ENCODE measurements at regions not wholly inside any gene's neighbourhood (a gene's known extent, or its start where the extent isn't known, plus 50 kb on each side); places are given as distances from the start of the nearest gene placed in this dataset.

GRCh38 chr10:78197628-78198272 lies 164.1 kb downstream of the RPS24 start:
- peaks cover 11% of the 10 kb centered on the region for H3K4me1 ChIP-seq (ENCODE audit: control insufficient read depth, insufficient read depth, low read length)
- WGBS (ENCODE audit: insufficient coverage, low lambda C conversion rate): no CpG with 5 or more reads among the region's 2 CpGs
- H3K36me3 ChIP-seq (ENCODE audit: control insufficient read depth, insufficient read depth, low read length): no peaks in the 10 kb centered on the region
- no peak overlapping the region for H3K27ac ChIP-seq (ENCODE audit: low read length)
- peaks cover 7% of the 10 kb centered on the region for H3K9me3 ChIP-seq (ENCODE audit: control insufficient read depth, low read depth, low read length)
- H3K27me3 ChIP-seq (ENCODE audit: control insufficient read depth, insufficient read depth, low read length): no peaks in the 10 kb centered on the region
- DNase-seq: no peak
- no peak overlapping the region for H3K4me3 ChIP-seq (ENCODE audit: low read length)

GRCh38 chr10:78199005-78199725 lies 165.5 kb downstream of the RPS24 start:
- H3K36me3 ChIP-seq (ENCODE audit: control insufficient read depth, insufficient read depth, low read length): no peaks in the 10 kb centered on the region
- H3K9me3 ChIP-seq (ENCODE audit: control insufficient read depth, low read depth, low read length): peaks cover 3% of the 10 kb centered on the region
- DNase-seq: no peak
- H3K4me1 ChIP-seq (ENCODE audit: control insufficient read depth, insufficient read depth, low read length): peaks cover 19% of the 10 kb centered on the region
- WGBS (ENCODE audit: insufficient coverage, low lambda C conversion rate): no CpG with 5 or more reads among the region's 11 CpGs
- H3K27me3 ChIP-seq (ENCODE audit: control insufficient read depth, insufficient read depth, low read length): no peaks in the 10 kb centered on the region
- H3K27ac ChIP-seq (ENCODE audit: low read length): no peak overlapping the region
- no peak overlapping the region for H3K4me3 ChIP-seq (ENCODE audit: low read length)

GRCh38 chr10:78199759-78200158 lies 166.1 kb downstream of the RPS24 start:
- H3K27ac ChIP-seq (ENCODE audit: low read length): no peak overlapping the region
- no peaks in the 10 kb centered on the region for H3K36me3 ChIP-seq (ENCODE audit: control insufficient read depth, insufficient read depth, low read length)
- peaks cover 3% of the 10 kb centered on the region for H3K9me3 ChIP-seq (ENCODE audit: control insufficient read depth, low read depth, low read length)
- no peak for DNase-seq
- peaks cover 25% of the 10 kb centered on the region for H3K4me1 ChIP-seq (ENCODE audit: control insufficient read depth, insufficient read depth, low read length)
- no CpG with 5 or more reads among the region's 2 CpGs for WGBS (ENCODE audit: insufficient coverage, low lambda C conversion rate)
- H3K27me3 ChIP-seq (ENCODE audit: control insufficient read depth, insufficient read depth, low read length): no peaks in the 10 kb centered on the region
- H3K4me3 ChIP-seq (ENCODE audit: low read length): no peak overlapping the region

DNA sequence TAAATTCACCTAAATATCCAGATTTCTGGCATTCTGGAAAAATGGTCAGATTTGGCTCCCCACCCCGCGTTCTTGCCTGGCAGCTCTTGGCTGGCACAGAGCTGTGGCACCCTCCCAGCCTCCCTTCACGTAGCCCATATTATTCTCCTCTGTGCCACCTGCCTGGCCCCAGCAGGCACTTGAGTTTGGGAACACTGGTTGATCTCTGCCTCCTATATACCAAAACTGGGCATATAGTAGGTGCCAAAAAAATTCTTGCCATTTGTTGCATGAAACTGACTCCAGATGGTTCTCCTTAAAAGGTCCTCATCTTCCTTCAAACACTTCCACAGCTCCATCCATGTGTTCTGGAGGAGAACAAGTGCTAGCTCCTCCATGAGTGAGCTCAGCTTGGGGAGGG lies 167.0 kb downstream of the RPS24 start:
- no peak overlapping the region for H3K4me3 ChIP-seq (ENCODE audit: low read length)
- WGBS (ENCODE audit: insufficient coverage, low lambda C conversion rate): no CpG with 5 or more reads among the region's 3 CpGs
- DNase-seq: no peak
- no peaks in the 10 kb centered on the region for H3K36me3 ChIP-seq (ENCODE audit: control insufficient read depth, insufficient read depth, low read length)
- no peaks in the 10 kb centered on the region for H3K27me3 ChIP-seq (ENCODE audit: control insufficient read depth, insufficient read depth, low read length)
- peaks cover 31% of the 10 kb centered on the region for H3K4me1 ChIP-seq (ENCODE audit: control insufficient read depth, insufficient read depth, low read length)
- H3K27ac ChIP-seq (ENCODE audit: low read length): no peak overlapping the region
- H3K9me3 ChIP-seq (ENCODE audit: control insufficient read depth, low read depth, low read length): peaks cover 3% of the 10 kb centered on the region

DNA sequence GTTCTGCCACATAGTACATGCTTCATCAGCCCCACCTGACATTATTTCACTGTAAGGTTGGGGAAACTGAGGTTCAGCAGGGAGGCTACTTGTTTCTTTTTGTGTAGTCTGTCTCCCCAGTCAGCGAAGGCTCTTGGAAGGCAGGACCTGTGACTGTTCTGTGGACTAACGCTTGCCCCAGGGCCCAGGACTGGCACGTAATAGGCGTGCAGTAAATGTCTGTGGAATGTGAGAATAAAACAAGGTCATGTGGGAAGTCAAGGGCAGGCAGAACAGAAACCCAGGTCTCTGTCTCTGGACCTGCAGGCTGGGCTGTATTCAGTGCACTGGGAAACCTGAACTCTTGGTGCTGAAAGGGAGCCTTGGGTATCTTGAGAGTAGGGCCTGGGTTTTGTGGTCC lies 168.7 kb downstream of the RPS24 start:
- H3K4me3 ChIP-seq (ENCODE audit: low read length): no peak overlapping the region
- peaks cover 31% of the 10 kb centered on the region for H3K4me1 ChIP-seq (ENCODE audit: control insufficient read depth, insufficient read depth, low read length)
- no peaks in the 10 kb centered on the region for H3K36me3 ChIP-seq (ENCODE audit: control insufficient read depth, insufficient read depth, low read length)
- H3K9me3 ChIP-seq (ENCODE audit: control insufficient read depth, low read depth, low read length): peaks cover 3% of the 10 kb centered on the region
- H3K27ac ChIP-seq (ENCODE audit: low read length): peak overlapping the region; percentile 30
- no peaks in the 10 kb centered on the region for H3K27me3 ChIP-seq (ENCODE audit: control insufficient read depth, insufficient read depth, low read length)
- DNase-seq: peak in 1 of 2 donors; percentile 54
- WGBS (ENCODE audit: insufficient coverage, low lambda C conversion rate): no CpG with 5 or more reads among the region's 4 CpGs

DNA sequence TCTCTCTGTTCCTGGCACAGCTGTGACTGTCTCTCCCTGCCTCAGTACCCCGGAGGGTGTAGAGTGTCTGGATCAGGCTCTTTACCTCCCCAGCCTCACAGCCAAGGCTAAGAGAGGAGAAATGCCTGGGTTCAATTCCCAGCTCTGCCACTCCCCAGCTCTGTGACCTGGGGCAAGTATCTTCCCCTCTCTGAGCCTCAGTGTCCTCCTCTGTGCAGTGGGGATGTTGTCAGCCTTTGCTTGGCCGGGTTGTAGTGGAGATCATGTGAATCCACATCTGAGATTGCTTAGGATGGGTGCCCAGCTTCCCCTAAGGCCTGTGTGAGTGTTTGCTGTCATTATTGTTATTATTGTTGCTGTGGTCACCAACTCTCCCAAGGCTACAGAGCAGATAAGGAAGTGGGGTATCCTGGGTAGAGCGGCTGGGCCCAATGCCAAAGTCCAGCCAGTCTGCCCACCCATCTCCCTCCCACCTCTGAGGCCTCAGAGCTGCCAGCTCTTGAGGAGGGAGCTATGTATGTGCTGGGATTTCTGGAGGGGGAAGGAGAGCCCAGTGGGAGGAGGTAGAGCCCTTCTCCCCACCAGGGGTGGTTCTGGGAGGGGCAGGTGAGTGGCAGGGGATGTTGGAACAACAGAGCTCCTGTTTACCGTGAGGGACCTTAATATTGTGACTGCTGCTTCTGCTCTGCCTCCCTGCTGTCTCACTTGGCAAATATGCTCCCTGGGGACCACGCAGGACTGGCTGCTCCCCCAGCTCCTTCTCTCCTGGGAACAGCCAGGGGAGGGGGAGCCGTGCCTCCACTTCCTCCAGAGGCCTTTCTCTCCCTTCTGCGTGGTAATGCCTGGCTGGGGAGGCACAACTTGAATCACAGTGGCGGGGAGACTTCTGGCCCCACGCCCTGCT lies 170.5 kb downstream of the RPS24 start:
- Histone ChIP-seq H3K36me3 (ENCODE audit: control insufficient read depth, insufficient read depth, low read length) (no peaks in the 10 kb centered on the region), H3K9me3 (ENCODE audit: control insufficient read depth, low read depth, low read length) (no peaks in the 10 kb centered on the region), H3K27me3 (ENCODE audit: control insufficient read depth, insufficient read depth, low read length) (no peaks in the 10 kb centered on the region), H3K27ac (ENCODE audit: low read length) (peak overlapping the region; percentile 38), H3K4me1 (ENCODE audit: control insufficient read depth, insufficient read depth, low read length) (peaks cover 31% of the 10 kb centered on the region), H3K4me3 (ENCODE audit: low read length) (no peak overlapping the region)
- WGBS (ENCODE audit: insufficient coverage, low lambda C conversion rate): no CpG with 5 or more reads among the region's 9 CpGs
- peak; percentile 68 to 92 for DNase-seq

DNA sequence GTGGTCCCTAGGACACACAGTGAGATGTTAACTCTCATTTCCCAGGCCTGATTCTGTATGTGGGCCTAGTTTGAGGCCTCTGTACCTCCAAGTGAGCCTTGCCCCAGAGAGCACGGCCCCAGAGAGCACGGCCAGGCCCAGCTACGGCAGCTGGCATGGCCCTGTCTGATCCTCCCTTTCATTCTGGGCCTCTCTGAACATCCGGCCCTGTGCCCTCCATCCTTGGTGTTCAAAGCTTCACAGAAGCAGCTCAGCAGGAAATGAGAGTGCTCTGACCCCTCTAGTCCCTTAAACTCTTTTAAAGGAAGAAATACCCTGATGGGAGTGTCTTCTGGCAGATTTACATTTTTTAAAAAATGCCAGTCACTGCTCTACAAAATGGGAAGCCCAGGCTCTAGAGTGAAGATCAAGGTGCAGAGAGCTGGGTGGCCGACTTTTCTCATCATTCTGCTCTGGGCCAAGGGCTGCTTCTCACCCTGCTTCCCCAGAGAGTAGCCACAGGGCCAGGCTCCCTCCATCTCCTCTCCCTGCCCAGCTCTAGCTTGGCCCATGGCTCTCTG lies 171.9 kb downstream of the RPS24 start:
- no peak overlapping the region for H3K27ac ChIP-seq (ENCODE audit: low read length)
- no peaks in the 10 kb centered on the region for H3K36me3 ChIP-seq (ENCODE audit: control insufficient read depth, insufficient read depth, low read length)
- H3K4me3 ChIP-seq (ENCODE audit: low read length): no peak overlapping the region
- peaks cover 31% of the 10 kb centered on the region for H3K4me1 ChIP-seq (ENCODE audit: control insufficient read depth, insufficient read depth, low read length)
- WGBS (ENCODE audit: insufficient coverage, low lambda C conversion rate): no CpG with 5 or more reads among the region's 5 CpGs
- no peaks in the 10 kb centered on the region for H3K9me3 ChIP-seq (ENCODE audit: control insufficient read depth, low read depth, low read length)
- DNase-seq: no peak
- H3K27me3 ChIP-seq (ENCODE audit: control insufficient read depth, insufficient read depth, low read length): no peaks in the 10 kb centered on the region

- H3K27ac ChIP-seq (ENCODE audit: low read length): no peak overlapping the region
- no CpG with 5 or more reads among the region's 5 CpGs for WGBS (ENCODE audit: insufficient coverage, low lambda C conversion rate)
These were observed 173.6 kb downstream of the RPS24 start for GRCh38 chr10:78207216-78207615.

DNA sequence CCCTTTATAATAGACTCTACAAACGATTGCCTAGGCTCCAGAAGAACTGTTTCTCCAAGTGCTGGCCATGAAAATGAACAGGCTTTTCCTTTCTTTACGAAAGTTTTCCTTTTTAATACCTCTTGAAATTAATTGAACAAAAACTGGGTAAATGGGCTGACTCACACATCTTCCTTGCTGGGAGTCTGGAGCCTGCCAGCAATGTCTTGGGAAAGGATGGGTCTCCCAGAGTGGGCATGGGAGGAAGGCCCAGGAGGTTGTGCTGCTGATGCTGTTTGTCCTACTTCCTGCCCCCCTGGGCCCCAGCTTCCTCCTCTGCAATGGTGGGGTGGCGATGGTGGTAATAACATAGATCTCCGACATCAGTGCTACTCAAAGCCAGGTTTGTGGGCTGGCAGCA lies 174.1 kb downstream of the RPS24 start:
- no peak for DNase-seq
- no peak overlapping the region for H3K27ac ChIP-seq (ENCODE audit: low read length)
- H3K36me3 ChIP-seq (ENCODE audit: control insufficient read depth, insufficient read depth, low read length): no peaks in the 10 kb centered on the region
- H3K4me1 ChIP-seq (ENCODE audit: control insufficient read depth, insufficient read depth, low read length): peaks cover 22% of the 10 kb centered on the region
- no peaks in the 10 kb centered on the region for H3K9me3 ChIP-seq (ENCODE audit: control insufficient read depth, low read depth, low read length)
- no peaks in the 10 kb centered on the region for H3K27me3 ChIP-seq (ENCODE audit: control insufficient read depth, insufficient read depth, low read length)
- H3K4me3 ChIP-seq (ENCODE audit: low read length): no peak overlapping the region
- 83% methylated on average over 2 of the region's 4 CpGs for WGBS (ENCODE audit: insufficient coverage, low lambda C conversion rate)

More at GRCh38 chr10:78207216-78207615, 173.6 kb downstream of the RPS24 start:
- Histone ChIP-seq H3K4me1 (ENCODE audit: control insufficient read depth, insufficient read depth, low read length) (peaks cover 27% of the 10 kb centered on the region), H3K9me3 (ENCODE audit: control insufficient read depth, low read depth, low read length) (no peaks in the 10 kb centered on the region), H3K4me3 (ENCODE audit: low read length) (no peak overlapping the region), H3K36me3 (ENCODE audit: control insufficient read depth, insufficient read depth, low read length) (no peaks in the 10 kb centered on the region), H3K27me3 (ENCODE audit: control insufficient read depth, insufficient read depth, low read length) (no peaks in the 10 kb centered on the region)
- DNase-seq: no peak

GRCh38 chr10:78209970-78210369 lies 176.3 kb downstream of the RPS24 start:
- no peaks in the 10 kb centered on the region for H3K36me3 ChIP-seq (ENCODE audit: control insufficient read depth, insufficient read depth, low read length)
- no peaks in the 10 kb centered on the region for H3K27me3 ChIP-seq (ENCODE audit: control insufficient read depth, insufficient read depth, low read length)
- no CpG with 5 or more reads among the region's 4 CpGs for WGBS (ENCODE audit: insufficient coverage, low lambda C conversion rate)

More at GRCh38 chr10:78209970-78210369, 176.3 kb downstream of the RPS24 start:
- H3K9me3 ChIP-seq (ENCODE audit: control insufficient read depth, low read depth, low read length): no peaks in the 10 kb centered on the region
- no peak overlapping the region for H3K4me3 ChIP-seq (ENCODE audit: low read length)
- peaks cover 5% of the 10 kb centered on the region for H3K4me1 ChIP-seq (ENCODE audit: control insufficient read depth, insufficient read depth, low read length)
- no peak overlapping the region for H3K27ac ChIP-seq (ENCODE audit: low read length)
- DNase-seq: no peak
